Neutrophil (primary cell): ENCODE measurements at regions not wholly inside any gene's neighbourhood (a gene's known extent, or its start where the extent isn't known, plus 50 kb on each side); places are given as distances from the start of the nearest gene placed in this dataset.

Experiments used
- H3K27ac ChIP-seq: fragments of 200-600 bp; sonication (generic); 2 replicates; pipeline ENCODE4 v1.5.1; 2016; ENCODE audit warnings: mild to moderate bottlenecking, moderate library complexity
- H3K27me3 ChIP-seq: fragments of 200-600 bp; sonication (generic); 2 replicates; pipeline ENCODE4 v1.6.0; 2016; ENCODE audit warnings: mild to moderate bottlenecking
- H3K36me3 ChIP-seq: fragments of 200-600 bp; sonication (generic); 2 replicates; pipeline ENCODE4 v1.5.1; 2017
- H3K4me1 ChIP-seq, 2 experiments: fragments of 200-600 bp in 1 of 2; sonication (generic) in 1 of 2; 1 replicate in 1 of 2; 2 replicates in 1 of 2; pipeline versions ENCODE4 v1.5.1 to v1.6.1; 2013 to 2016; ENCODE audit warnings: low read depth in 1 of 2, low read length in 1 of 2, mild to moderate bottlenecking in 1 of 2, moderate library complexity in 1 of 2; ENCODE audit not compliant: control insufficient read depth in 1 of 2, insufficient read depth in 1 of 2
- H3K4me3 ChIP-seq, 2 experiments: fragments of 200-600 bp in 1 of 2; sonication (generic) in 1 of 2; 1 replicate in 1 of 2; 2 replicates in 1 of 2; pipeline ENCODE4 v1.5.1; 2013 to 2016; ENCODE audit warnings: low read depth in 1 of 2, low read length in 1 of 2, mild to moderate bottlenecking in 1 of 2, moderate library complexity in 1 of 2
- H3K9me3 ChIP-seq: fragments of 200-600 bp; sonication (generic); 2 replicates; pipeline ENCODE4 v1.5.1; 2016
- CTCF ChIP-seq: fragments of 200-600 bp; sonication (generic); IDR thresholded peaks from 2 replicates; pipeline ENCODE4 v1.5.1; 2016; ENCODE audit warnings: antibody characterized with exemption

GRCh38 chr7:49376817-49377375, 396.5 kb upstream of the VWC2 start:
- Histone ChIP-seq H3K27ac (no peak overlapping the region), H3K4me1 (no peaks in the 10 kb centered on the region), H3K4me3 (no peak overlapping the region), H3K9me3 (peaks cover 3% of the 10 kb centered on the region), H3K36me3 (no peaks in the 10 kb centered on the region), H3K27me3 (no peaks in the 10 kb centered on the region)
- TF ChIP-seq CTCF, result no peak

- Histone ChIP-seq H3K9me3 (no peaks in the 10 kb centered on the region), H3K27me3 (no peaks in the 10 kb centered on the region)
- no peak for TF ChIP-seq CTCF
These were observed 386.6 kb upstream of the VWC2 start for GRCh38 chr7:49386792-49387191.

GRCh38 chr7:49389871-49390479, 383.5 kb upstream of the VWC2 start:
- Histone ChIP-seq H3K4me3 (no peak overlapping the region), H3K27ac (no peak overlapping the region), H3K27me3 (no peaks in the 10 kb centered on the region), H3K36me3 (no peaks in the 10 kb centered on the region), H3K4me1 (no peaks in the 10 kb centered on the region), H3K9me3 (no peaks in the 10 kb centered on the region)
- no peak for TF ChIP-seq CTCF

More at GRCh38 chr7:49386792-49387191, 386.6 kb upstream of the VWC2 start:
- Histone ChIP-seq H3K4me3 (no peak overlapping the region), H3K4me1 (no peaks in the 10 kb centered on the region), H3K27ac (no peak overlapping the region), H3K36me3 (no peaks in the 10 kb centered on the region)

- Histone ChIP-seq H3K27me3 (no peaks in the 10 kb centered on the region), H3K4me1 (no peaks in the 10 kb centered on the region), H3K9me3 (no peaks in the 10 kb centered on the region), H3K4me3 (no peak overlapping the region), H3K27ac (no peak overlapping the region), H3K36me3 (no peaks in the 10 kb centered on the region)
- no peak for TF ChIP-seq CTCF
These were observed 377.2 kb upstream of the VWC2 start for GRCh38 chr7:49396229-49396628.

- H3K9me3 ChIP-seq, result no peaks in the 10 kb centered on the region
- H3K36me3 ChIP-seq, result no peaks in the 10 kb centered on the region
- TF ChIP-seq CTCF, result no peak
- H3K4me1 ChIP-seq, result no peaks in the 10 kb centered on the region
- no peaks in the 10 kb centered on the region for H3K27me3 ChIP-seq
- H3K27ac ChIP-seq, result no peak overlapping the region
- no peak overlapping the region for H3K4me3 ChIP-seq
These were observed 375.7 kb upstream of the VWC2 start for GRCh38 chr7:49397750-49398149.
